GM12878 (cell line): ENCODE measurements at regions not wholly inside any gene's neighbourhood (a gene's known extent, or its start where the extent isn't known, plus 50 kb on each side); places are given as distances from the start of the nearest gene placed in this dataset.

Experiments used
- IKZF2 ChIP-seq, 2 experiments: fragments of 450-650 bp; IDR thresholded peaks; 2 replicates each; pipeline ENCODE4 v1.6.1; 2017; ENCODE audit warnings: mild to moderate bottlenecking in 2 of 2, moderate library complexity in 2 of 2
- IRF4 ChIP-seq: IDR thresholded peaks from 2 replicates; pipeline ENCODE4 v1.6.1; 2011; ENCODE audit warnings: low read depth, low read length
- POU2F2 ChIP-seq: IDR thresholded peaks from 3 replicates; pipeline ENCODE4 v1.6.1; 2011; ENCODE audit warnings: low read depth, mild to moderate bottlenecking, low read length, borderline replicate concordance
- TF ChIP-seq, protein P1 (sequence below): fragments of 450-650 bp; IDR thresholded peaks from 2 replicates; pipeline ENCODE4 v1.6.1; 2016; ENCODE audit warnings: mild to moderate bottlenecking
- TF ChIP-seq, protein P2 (sequence below): IDR thresholded peaks from 2 replicates; pipeline ENCODE4 v1.6.1; 2011; ENCODE audit warnings: borderline replicate concordance, low read depth, mild to moderate bottlenecking, moderate library complexity, low read length; ENCODE audit not compliant: insufficient read depth, poor library complexity, severe bottlenecking
- TF ChIP-seq, protein P3 (sequence below): fragments of 450-650 bp; formaldehyde crosslinking; IDR thresholded peaks from 2 replicates; pipeline ENCODE4 v1.4.0; 2022; ENCODE audit warnings: mild to moderate bottlenecking, moderate library complexity

DNA sequence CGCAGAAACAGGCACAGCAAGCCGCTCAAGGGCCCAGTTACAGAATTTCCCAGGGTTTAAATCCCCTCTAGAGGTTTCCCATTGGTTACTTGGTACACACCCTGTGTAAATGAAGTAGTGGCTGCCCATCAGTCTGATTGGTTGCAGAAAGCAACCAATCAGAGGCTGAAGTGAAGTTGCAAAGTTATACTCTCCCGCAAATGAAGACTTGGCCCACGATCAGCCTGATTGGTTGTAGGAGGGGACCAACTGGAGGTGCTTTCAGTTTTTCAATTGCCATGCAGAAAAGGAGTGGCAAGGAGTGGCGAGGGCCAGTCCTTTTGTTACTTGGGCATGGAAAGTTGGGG, 909.2 kb upstream of the AUTS2 start (continued):
- TF ChIP-seq, protein P1, sequence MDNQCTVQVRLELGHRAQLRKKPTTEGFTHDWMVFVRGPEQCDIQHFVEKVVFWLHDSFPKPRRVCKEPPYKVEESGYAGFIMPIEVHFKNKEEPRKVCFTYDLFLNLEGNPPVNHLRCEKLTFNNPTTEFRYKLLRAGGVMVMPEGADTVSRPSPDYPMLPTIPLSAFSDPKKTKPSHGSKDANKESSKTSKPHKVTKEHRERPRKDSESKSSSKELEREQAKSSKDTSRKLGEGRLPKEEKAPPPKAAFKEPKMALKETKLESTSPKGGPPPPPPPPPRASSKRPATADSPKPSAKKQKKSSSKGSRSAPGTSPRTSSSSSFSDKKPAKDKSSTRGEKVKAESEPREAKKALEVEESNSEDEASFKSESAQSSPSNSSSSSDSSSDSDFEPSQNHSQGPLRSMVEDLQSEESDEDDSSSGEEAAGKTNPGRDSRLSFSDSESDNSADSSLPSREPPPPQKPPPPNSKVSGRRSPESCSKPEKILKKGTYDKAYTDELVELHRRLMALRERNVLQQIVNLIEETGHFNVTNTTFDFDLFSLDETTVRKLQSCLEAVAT: no peak
- TF ChIP-seq POU2F2 (no peak), IRF4 (no peak), IKZF2 (IDR thresholded peaks at IDR 0.05) (no peak)
- TF ChIP-seq, protein P2, sequence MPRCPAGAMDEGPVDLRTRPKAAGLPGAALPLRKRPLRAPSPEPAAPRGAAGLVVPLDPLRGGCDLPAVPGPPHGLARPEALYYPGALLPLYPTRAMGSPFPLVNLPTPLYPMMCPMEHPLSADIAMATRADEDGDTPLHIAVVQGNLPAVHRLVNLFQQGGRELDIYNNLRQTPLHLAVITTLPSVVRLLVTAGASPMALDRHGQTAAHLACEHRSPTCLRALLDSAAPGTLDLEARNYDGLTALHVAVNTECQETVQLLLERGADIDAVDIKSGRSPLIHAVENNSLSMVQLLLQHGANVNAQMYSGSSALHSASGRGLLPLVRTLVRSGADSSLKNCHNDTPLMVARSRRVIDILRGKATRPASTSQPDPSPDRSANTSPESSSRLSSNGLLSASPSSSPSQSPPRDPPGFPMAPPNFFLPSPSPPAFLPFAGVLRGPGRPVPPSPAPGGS: no peak
- TF ChIP-seq, protein P3, sequence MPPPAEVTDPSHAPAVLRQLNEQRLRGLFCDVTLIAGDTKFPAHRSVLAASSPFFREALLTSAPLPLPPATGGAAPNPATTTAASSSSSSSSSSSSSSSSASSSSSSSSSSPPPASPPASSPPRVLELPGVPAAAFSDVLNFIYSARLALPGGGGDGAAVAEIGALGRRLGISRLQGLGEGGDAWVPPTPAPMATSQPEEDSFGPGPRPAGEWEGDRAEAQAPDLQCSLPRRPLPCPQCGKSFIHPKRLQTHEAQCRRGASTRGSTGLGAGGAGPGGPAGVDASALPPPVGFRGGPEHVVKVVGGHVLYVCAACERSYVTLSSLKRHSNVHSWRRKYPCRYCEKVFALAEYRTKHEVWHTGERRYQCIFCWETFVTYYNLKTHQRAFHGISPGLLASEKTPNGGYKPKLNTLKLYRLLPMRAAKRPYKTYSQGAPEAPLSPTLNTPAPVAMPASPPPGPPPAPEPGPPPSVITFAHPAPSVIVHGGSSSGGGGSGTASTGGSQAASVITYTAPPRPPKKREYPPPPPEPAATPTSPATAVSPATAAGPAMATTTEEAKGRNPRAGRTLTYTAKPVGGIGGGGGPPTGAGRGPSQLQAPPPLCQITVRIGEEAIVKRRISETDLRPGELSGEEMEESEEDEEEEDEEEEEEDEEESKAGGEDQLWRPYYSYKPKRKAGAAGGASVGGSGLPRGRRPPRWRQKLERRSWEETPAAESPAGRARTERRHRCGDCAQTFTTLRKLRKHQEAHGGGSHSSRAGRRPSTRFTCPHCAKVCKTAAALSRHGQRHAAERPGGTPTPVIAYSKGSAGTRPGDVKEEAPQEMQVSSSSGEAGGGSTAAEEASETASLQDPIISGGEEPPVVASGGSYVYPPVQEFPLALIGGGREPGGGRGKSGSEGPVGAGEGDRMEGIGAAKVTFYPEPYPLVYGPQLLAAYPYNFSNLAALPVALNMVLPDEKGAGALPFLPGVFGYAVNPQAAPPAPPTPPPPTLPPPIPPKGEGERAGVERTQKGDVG: no peak
